ENCODE measurements at regions not wholly inside any gene's neighbourhood (a gene's known extent, or its start where the extent isn't known, plus 50 kb on each side); places are given as distances from the start of the nearest gene placed in this dataset.

DNA sequence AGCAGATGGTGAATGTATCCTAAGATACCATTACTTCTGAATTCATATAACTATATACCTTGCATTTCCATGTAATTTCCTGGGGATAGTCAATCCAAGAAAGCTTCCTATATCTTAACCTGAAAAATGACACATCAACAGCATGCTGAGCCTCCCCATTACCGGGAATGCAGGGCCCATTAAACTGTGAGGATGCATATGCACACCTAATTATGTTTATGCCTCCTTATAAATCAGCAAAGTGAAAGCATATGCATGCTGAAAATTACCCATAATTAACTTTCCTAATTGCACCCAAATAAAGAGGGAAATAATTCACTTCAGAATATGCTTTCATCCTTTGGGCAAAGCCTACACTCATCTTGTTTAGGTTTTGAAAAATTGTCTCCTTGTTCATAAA, 663.0 kb downstream of the KCNA4 start:
- no peaks in the 10 kb centered on the region for H3K9me3 ChIP-seq (ENCODE audit: severe bottlenecking)
- H3K36me3 ChIP-seq: no peaks in the 10 kb centered on the region
- no peak overlapping the region for H3K27ac ChIP-seq
- TF ChIP-seq, protein P1, sequence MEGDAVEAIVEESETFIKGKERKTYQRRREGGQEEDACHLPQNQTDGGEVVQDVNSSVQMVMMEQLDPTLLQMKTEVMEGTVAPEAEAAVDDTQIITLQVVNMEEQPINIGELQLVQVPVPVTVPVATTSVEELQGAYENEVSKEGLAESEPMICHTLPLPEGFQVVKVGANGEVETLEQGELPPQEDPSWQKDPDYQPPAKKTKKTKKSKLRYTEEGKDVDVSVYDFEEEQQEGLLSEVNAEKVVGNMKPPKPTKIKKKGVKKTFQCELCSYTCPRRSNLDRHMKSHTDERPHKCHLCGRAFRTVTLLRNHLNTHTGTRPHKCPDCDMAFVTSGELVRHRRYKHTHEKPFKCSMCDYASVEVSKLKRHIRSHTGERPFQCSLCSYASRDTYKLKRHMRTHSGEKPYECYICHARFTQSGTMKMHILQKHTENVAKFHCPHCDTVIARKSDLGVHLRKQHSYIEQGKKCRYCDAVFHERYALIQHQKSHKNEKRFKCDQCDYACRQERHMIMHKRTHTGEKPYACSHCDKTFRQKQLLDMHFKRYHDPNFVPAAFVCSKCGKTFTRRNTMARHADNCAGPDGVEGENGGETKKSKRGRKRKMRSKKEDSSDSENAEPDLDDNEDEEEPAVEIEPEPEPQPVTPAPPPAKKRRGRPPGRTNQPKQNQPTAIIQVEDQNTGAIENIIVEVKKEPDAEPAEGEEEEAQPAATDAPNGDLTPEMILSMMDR (IDR thresholded peaks at IDR 0.05; ENCODE audit: low read depth, low read length): no peak
- DNase-seq: no peak
- H3K27me3 ChIP-seq (ENCODE audit: insufficient read depth, low read depth, severe bottlenecking): no peaks in the 10 kb centered on the region
- H3K4me3 ChIP-seq (ENCODE audit: low read depth, low read length): no peak overlapping the region

DNA sequence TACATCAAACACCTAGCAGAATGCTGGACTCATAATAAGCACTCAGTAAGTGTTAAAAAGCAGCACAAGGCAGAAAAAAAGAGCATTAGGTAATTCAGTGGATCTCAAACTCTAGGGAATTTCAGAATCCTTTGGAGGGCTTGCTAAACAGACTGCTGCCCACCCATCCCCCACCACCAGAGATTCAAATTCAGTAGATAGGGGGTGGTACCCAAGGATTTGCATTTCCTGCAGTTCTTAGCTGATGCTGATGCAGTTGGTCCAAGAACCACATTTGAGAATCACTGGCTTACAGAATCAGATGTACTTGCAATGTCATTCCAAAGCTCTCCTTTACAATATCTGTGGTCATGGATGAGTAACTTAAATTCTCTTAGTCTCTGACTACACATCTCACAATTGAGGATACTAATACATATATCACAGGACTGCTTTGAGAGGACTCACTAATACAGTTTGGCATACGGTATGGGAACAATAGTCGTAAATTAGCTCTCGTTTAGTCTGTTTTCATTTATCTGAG, 664.5 kb downstream of the KCNA4 start:
- no peaks in the 10 kb centered on the region for H3K36me3 ChIP-seq
- H3K4me3 ChIP-seq (ENCODE audit: low read depth, low read length): no peak overlapping the region
- H3K9me3 ChIP-seq (ENCODE audit: severe bottlenecking): no peaks in the 10 kb centered on the region
- H3K27me3 ChIP-seq (ENCODE audit: insufficient read depth, low read depth, severe bottlenecking): no peaks in the 10 kb centered on the region
- no peak for DNase-seq
- H3K27ac ChIP-seq: no peak overlapping the region
- TF ChIP-seq, protein P1 (IDR thresholded peaks at IDR 0.05; ENCODE audit: low read depth, low read length): no peak

DNA sequence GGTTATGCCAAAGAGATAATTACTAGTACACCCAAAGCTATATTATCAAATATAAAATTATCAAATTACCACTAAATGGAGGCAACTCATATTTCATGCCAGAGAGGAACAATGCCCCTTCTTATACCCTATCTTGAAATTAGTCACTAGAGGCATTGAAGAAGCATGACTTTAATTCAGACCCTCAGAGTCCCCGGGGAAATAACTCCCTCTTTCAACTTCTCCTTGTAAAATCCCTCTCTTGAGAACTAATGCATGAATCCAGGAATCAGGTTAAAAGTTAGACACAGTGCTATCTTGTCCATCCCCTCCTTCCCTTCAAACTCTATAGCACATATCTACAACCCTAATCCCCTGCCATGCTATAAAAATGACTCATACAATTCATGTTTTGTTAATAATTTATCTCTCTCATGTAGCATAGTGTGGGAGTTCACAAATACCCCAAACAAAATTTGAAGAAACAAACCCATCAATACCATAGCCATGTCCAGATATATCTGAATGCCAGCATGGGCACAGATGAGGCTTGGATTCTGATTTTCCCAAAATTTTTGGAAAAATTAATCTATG, 665.4 kb downstream of the KCNA4 start:
- Histone ChIP-seq H3K4me3 (ENCODE audit: low read depth, low read length) (no peak overlapping the region), H3K27ac (no peak overlapping the region), H3K9me3 (ENCODE audit: severe bottlenecking) (no peaks in the 10 kb centered on the region), H3K27me3 (ENCODE audit: insufficient read depth, low read depth, severe bottlenecking) (no peaks in the 10 kb centered on the region), H3K36me3 (no peaks in the 10 kb centered on the region)
- no peak for DNase-seq
- TF ChIP-seq, protein P1 (IDR thresholded peaks at IDR 0.05; ENCODE audit: low read depth, low read length): no peak

DNA sequence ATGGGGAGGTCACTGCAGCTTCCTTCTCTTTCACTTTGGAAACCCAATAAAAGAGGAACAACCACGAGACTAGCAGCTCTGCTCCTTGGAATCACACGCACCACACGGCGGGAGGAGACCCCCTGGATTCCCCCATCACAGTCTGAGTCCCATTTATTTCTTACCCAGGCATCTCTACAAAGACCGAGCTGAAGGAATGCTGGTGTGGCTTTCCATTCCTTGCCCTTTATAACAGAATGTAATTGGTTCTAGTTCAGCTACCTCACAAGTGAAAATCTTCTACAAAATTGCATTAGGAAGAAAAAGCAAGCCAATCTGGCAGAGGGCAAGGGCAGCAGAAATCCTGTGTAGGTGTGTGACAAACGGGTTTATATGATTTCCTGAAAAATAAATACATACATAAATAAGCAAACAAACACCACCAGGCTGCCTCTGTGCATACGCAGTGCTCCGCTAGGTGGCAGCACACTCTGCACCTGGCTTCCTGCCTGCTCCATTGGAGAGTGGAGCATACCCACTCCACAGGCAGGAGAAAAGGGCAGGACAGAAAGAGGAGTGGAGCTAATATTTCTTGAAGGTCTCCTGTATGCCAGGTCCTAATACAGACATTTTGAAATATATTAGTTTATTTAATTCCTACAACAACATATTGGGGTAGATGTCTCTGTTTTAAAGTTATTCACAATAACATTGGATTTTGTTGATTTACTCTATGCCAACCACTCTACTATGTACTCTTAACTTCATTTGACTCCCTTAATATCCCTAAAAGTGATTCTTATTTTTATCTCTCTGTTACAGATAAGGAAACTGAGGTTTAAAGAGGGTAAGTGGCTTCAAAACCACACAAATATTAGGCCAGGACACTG, 673.1 kb downstream of the KCNA4 start:
- Histone ChIP-seq H3K36me3 (no peaks in the 10 kb centered on the region), H3K4me3 (ENCODE audit: low read depth, low read length) (peak overlapping the region; percentile 11; the same call in 1 of the 2 replicates), H3K27me3 (ENCODE audit: insufficient read depth, low read depth, severe bottlenecking) (no peaks in the 10 kb centered on the region), H3K27ac (no peak overlapping the region), H3K9me3 (ENCODE audit: severe bottlenecking) (no peaks in the 10 kb centered on the region)
- peak; percentile 73 for DNase-seq
- TF ChIP-seq, protein P1 (IDR thresholded peaks at IDR 0.05; ENCODE audit: low read depth, low read length): peak; percentile 90

DNA sequence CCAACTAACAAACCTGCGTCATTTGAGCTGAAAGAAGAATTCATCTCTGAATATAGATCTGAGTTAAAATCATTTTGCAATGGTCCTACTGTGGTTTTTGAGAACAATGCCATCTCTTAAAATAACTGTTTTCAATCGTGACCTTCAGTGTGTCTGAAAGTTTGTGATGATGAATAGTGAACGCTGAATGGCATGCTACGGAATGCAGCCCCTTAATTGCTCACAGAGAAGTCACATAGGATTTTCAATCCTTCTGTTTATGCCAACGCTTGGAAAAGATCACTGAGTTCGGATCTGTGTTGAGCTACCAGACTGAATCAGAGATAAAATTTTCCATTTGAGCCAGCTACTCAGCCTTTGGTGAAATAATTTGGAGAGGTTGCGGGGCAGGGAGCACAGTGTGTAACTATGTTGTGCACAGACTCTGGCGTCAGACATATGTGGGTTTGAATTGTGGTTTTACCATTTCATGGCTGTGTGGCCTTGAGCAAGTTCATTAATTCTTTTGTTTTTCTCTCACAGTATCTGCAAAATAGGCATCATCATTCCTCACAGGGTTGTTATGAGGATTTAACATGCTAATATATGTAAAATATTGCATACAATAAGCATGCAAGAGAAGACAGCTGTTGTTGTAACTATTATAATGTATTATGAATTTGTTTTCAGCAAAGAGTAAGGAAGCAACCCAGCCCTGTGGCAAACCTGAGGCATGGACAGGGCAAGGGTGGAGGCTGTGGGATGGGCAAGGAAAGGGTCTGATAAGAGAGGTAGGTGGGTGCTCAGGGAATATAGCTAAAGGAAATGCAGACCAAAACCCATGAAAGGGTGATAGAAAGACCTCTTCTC, 679.9 kb downstream of the KCNA4 start:
- TF ChIP-seq, protein P1 (IDR thresholded peaks at IDR 0.05; ENCODE audit: low read depth, low read length): no peak
- Histone ChIP-seq H3K9me3 (ENCODE audit: severe bottlenecking) (no peaks in the 10 kb centered on the region), H3K27me3 (ENCODE audit: insufficient read depth, low read depth, severe bottlenecking) (no peaks in the 10 kb centered on the region), H3K27ac (no peak overlapping the region), H3K36me3 (no peaks in the 10 kb centered on the region), H3K4me3 (ENCODE audit: low read depth, low read length) (no peak overlapping the region)
- no peak for DNase-seq
